ENCODE measurements at regions not wholly inside any gene's neighbourhood (a gene's known extent, or its start where the extent isn't known, plus 50 kb on each side); places are given as distances from the start of the nearest gene placed in this dataset.

DNA sequence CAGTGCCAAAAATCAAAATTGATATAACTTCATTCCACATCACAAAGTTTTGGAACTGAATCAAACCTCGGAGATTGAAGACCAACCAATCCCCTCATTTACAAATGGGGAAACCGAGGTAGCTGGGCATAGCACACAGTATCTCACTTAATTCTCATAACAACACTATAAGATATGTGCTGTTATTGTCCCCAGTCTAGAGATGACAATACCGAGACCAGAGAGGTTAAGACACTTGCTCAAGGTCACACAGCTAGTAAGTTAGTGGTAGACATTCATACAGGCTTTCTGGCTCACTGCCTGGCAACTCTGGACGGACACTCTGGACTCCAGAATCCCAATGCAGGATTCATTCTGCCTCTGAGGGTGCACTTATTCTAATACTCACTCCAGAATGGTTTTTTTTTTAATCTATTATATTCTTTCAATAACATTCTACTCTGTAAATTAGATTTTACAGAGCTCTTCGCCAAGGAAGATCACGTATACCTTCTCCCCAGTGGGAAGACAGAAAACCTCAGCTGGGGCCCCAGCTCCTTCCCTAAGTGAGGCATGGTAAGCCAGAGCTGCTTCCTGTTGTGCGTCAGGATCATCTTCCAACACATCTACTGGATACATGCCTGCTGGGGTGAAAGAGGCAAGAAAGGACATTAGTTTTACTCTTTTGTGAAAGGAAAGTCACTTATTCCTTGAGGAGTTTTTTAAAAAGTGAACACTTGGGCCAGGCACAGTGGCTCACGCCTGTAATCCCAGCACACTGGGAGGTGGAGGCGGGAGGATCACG lies 128.4 kb upstream of the IGF1R start:
- TF ChIP-seq CSDC2 (CRISPR knock-in tag; IDR thresholded peaks at IDR 0.05) (no peak), TCF4 (CRISPR knock-in tag; IDR thresholded peaks at IDR 0.05; ENCODE audit: borderline replicate concordance) (no peak)
- no peak for ATAC-seq

DNA sequence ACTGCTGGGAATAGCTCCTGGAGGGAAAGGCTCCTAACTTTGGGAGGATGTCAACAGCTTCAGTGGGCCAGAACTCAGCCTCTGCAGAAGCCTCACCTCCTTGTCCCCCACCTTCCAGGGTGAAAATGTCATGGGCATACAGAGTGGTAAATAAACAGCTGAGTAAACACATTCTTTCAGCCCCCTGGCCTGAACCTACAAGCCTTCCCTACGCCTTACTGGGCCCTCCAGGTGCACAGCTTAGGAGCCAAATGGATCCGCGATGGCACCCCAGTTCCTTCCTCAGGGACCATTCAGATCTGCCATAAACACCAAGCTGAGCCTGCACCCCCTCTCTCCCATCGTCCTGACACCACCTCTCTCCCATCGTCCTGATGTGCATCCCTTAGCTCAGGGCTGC lies 126.2 kb upstream of the IGF1R start:
- ATAC-seq: no peak
- TF ChIP-seq ZC3H10 (CRISPR knock-in tag; IDR thresholded peaks at IDR 0.05) (no peak), BACH2 (CRISPR knock-in tag; IDR thresholded peaks at IDR 0.05; ENCODE audit: borderline replicate concordance) (no peak), PPARA (CRISPR knock-in tag; IDR thresholded peaks at IDR 0.05; ENCODE audit: borderline replicate concordance) (no peak), CREB5 (CRISPR knock-in tag; IDR thresholded peaks at IDR 0.05; ENCODE audit: low read depth) (no peak)
- TF ChIP-seq, protein P1, sequence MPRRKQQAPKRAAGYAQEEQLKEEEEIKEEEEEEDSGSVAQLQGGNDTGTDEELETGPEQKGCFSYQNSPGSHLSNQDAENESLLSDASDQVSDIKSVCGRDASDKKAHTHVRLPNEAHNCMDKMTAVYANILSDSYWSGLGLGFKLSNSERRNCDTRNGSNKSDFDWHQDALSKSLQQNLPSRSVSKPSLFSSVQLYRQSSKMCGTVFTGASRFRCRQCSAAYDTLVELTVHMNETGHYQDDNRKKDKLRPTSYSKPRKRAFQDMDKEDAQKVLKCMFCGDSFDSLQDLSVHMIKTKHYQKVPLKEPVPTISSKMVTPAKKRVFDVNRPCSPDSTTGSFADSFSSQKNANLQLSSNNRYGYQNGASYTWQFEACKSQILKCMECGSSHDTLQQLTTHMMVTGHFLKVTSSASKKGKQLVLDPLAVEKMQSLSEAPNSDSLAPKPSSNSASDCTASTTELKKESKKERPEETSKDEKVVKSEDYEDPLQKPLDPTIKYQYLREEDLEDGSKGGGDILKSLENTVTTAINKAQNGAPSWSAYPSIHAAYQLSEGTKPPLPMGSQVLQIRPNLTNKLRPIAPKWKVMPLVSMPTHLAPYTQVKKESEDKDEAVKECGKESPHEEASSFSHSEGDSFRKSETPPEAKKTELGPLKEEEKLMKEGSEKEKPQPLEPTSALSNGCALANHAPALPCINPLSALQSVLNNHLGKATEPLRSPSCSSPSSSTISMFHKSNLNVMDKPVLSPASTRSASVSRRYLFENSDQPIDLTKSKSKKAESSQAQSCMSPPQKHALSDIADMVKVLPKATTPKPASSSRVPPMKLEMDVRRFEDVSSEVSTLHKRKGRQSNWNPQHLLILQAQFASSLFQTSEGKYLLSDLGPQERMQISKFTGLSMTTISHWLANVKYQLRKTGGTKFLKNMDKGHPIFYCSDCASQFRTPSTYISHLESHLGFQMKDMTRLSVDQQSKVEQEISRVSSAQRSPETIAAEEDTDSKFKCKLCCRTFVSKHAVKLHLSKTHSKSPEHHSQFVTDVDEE (CRISPR knock-in tag; IDR thresholded peaks at IDR 0.05): no peak

DNA sequence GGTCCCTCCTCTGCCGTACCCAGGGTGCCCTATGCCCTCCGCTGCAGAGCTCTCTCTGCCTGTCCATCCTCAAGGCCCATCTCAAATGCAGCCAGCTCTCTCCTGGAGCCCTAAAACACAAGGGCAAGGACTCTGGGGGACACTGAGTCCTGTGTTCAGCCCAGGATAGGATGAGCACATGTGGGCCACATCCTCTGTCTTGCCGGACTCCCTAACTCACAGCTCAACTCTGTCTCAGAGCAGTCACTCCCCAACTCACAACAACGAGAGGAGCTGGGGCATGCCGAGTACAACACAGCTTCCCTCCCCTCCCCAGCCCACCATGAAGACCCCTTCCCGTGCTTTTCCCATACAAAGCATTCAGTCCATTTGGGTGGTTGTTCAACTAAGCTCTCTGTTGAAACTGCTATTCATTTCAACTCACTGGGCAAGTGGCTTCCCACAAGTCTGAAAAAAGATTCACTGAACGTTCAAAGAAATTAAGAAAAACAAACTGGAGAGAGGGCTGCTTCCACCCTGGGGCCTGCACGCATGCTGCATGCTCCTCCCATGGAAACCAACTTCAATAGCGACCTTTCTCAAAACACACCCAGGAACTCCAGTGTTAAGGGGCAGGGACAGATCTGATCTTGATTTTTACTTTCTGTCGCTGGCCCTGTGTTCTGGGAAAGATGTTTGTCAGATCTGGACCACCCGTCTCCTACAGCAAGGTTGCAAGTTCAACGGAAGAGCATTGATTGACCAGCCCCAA lies 124.3 kb upstream of the IGF1R start:
- no peak for ATAC-seq
- no peak for TF ChIP-seq CSDC2 (CRISPR knock-in tag; IDR thresholded peaks at IDR 0.05)
- no peak for TF ChIP-seq OSR1 (CRISPR knock-in tag; IDR thresholded peaks at IDR 0.05)
- TF ChIP-seq, protein P2, sequence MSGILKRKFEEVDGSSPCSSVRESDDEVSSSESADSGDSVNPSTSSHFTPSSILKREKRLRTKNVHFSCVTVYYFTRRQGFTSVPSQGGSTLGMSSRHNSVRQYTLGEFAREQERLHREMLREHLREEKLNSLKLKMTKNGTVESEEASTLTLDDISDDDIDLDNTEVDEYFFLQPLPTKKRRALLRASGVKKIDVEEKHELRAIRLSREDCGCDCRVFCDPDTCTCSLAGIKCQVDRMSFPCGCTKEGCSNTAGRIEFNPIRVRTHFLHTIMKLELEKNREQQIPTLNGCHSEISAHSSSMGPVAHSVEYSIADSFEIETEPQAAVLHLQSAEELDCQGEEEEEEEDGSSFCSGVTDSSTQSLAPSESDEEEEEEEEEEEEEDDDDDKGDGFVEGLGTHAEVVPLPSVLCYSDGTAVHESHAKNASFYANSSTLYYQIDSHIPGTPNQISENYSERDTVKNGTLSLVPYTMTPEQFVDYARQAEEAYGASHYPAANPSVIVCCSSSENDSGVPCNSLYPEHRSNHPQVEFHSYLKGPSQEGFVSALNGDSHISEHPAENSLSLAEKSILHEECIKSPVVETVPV (CRISPR knock-in tag; IDR thresholded peaks at IDR 0.05): no peak
- TF ChIP-seq ZC3H10 (CRISPR knock-in tag; IDR thresholded peaks at IDR 0.05): no peak
- TF ChIP-seq ZNF565 (CRISPR knock-in tag; conservative IDR thresholded peaks at IDR 0.05; ENCODE audit: low read depth): no peak
- TF ChIP-seq ZFP3 (CRISPR knock-in tag; IDR thresholded peaks at IDR 0.05): no peak
- TF ChIP-seq, protein P3, sequence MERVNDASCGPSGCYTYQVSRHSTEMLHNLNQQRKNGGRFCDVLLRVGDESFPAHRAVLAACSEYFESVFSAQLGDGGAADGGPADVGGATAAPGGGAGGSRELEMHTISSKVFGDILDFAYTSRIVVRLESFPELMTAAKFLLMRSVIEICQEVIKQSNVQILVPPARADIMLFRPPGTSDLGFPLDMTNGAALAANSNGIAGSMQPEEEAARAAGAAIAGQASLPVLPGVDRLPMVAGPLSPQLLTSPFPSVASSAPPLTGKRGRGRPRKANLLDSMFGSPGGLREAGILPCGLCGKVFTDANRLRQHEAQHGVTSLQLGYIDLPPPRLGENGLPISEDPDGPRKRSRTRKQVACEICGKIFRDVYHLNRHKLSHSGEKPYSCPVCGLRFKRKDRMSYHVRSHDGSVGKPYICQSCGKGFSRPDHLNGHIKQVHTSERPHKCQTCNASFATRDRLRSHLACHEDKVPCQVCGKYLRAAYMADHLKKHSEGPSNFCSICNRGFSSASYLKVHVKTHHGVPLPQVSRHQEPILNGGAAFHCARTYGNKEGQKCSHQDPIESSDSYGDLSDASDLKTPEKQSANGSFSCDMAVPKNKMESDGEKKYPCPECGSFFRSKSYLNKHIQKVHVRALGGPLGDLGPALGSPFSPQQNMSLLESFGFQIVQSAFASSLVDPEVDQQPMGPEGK (CRISPR knock-in tag; IDR thresholded peaks at IDR 0.05; ENCODE audit: borderline replicate concordance): no peak
- TF ChIP-seq TOX (CRISPR knock-in tag; IDR thresholded peaks at IDR 0.05; ENCODE audit: borderline replicate concordance): no peak
- no peak for TF ChIP-seq ARNTL (CRISPR knock-in tag; IDR thresholded peaks at IDR 0.05; ENCODE audit: borderline replicate concordance, low read depth)
- TF ChIP-seq ZNF70 (CRISPR knock-in tag; IDR thresholded peaks at IDR 0.05): no peak
- no peak for TF ChIP-seq ZFP30 (CRISPR knock-in tag; IDR thresholded peaks at IDR 0.05)
- no peak for TF ChIP-seq RARB (CRISPR knock-in tag; IDR thresholded peaks at IDR 0.05)
- TF ChIP-seq, protein P1 (CRISPR knock-in tag; IDR thresholded peaks at IDR 0.05): no peak
- TF ChIP-seq GLIS3 (CRISPR knock-in tag; IDR thresholded peaks at IDR 0.05): no peak
- TF ChIP-seq TCF4 (CRISPR knock-in tag; IDR thresholded peaks at IDR 0.05; ENCODE audit: borderline replicate concordance): no peak
- no peak for TF ChIP-seq ZNF8 (CRISPR knock-in tag; IDR thresholded peaks at IDR 0.05)
- no peak for TF ChIP-seq CREB5 (CRISPR knock-in tag; IDR thresholded peaks at IDR 0.05; ENCODE audit: low read depth)
- TF ChIP-seq ESRRG (CRISPR knock-in tag; IDR thresholded peaks at IDR 0.05): no peak
- TF ChIP-seq BACH2 (CRISPR knock-in tag; IDR thresholded peaks at IDR 0.05; ENCODE audit: borderline replicate concordance): no peak
